HG02642 (cell line): ENCODE measurements at regions not wholly inside any gene's neighbourhood (a gene's known extent, or its start where the extent isn't known, plus 50 kb on each side); places are given as distances from the start of the nearest gene placed in this dataset.

Experiments used
- ATAC-seq: cut with Tn5 transposase; IDR thresholded peaks from one replicate; pipeline ENCODE4 v1.9.1; 2021; ENCODE audit warnings: mild to moderate bottlenecking; ENCODE audit not compliant: unreplicated experiment, poor library complexity

GRCh38 chr2:129636692-129637091, 342.8 kb upstream of the RAB6C start:
- ATAC-seq, result no peak

- no peak for ATAC-seq
These were observed 338.1 kb upstream of the RAB6C start for GRCh38 chr2:129641371-129641770.

DNA sequence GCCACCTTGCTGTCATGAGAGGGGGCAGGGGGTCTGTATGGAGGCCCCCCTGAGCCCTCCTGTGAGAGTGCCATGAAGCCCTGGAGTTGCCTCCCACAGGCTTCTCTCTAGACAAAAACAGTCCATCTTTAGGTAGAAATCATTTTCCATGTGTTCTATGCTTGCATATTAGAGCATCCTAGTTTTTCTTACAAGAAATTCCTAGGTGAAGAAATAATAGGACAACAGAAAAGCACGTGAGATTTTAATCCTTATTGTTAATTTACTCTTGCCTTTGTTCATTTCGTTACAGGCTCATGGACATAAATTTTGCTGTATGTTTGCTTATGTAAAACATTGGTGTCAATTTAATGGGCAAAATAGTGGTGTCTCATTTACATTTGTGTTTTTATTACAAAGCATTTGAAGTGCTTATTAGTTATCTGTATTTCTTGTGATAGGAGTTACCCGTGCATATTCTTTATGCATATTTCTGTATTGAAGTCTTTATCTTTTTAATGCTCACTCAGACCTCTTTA, 336.9 kb upstream of the RAB6C start:
- no peak for ATAC-seq

- no peak for ATAC-seq
These were observed 334.1 kb upstream of the RAB6C start for GRCh38 chr2:129645335-129645734.

- no peak for ATAC-seq
These were observed 333.4 kb upstream of the RAB6C start for GRCh38 chr2:129646107-129646506.

DNA sequence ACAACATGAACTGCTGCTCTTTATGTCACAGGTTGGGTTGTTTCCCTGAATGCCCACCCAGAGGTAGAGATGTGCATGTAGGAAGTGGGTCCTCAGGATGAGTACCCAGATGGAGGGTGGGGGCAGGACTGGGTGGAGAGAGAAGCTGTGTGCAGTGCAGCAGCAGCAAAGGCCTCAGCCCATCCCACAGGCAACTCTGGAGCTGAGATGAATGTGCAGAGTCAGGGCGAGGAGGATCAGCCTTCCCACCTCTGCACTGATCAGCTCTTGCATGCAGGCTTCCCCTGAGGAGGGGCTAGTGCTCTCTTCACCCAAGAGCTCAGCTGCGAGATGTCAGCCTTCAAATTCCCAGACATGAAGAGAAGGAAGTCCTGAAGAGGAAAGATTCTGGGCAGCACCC, 326.2 kb upstream of the RAB6C start:
- no peak for ATAC-seq

- ATAC-seq, result no peak
These were observed 325.1 kb upstream of the RAB6C start for GRCh38 chr2:129654331-129654730.

DNA sequence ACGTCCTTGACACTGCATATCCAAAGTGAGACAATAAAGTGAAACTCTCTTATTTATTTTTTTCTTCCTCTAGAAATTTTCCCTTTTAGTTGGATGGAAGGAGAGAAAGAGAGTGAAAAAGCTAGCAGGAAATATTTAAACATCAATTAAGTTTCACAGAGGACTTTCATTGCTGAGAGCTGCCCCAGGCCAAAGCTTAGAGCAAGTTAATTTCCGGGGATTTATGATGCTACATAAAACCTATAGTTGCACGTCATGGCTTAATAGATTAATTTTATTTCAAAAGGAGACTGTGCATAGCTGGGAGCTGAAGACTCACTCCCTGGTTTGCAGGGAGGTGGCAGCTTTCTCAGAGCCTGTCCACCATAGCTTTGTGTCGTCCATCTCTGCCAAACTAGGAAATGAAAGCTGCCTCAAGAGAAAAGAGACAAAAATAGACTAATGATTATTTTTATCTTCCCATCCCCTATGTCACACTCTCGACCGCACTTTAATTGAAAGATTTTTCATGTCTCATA, 323.3 kb upstream of the RAB6C start:
- no peak for ATAC-seq

GRCh38 chr2:129658430-129658829, 321.0 kb upstream of the RAB6C start:
- ATAC-seq, result no peak

GRCh38 chr2:129661935-129662334, 317.5 kb upstream of the RAB6C start:
- ATAC-seq, result no peak

- no peak for ATAC-seq
These were observed 311.9 kb upstream of the RAB6C start for GRCh38 chr2:129667577-129667976.

GRCh38 chr2:129672521-129672920, 306.9 kb upstream of the RAB6C start:
- ATAC-seq, result no peak

- ATAC-seq, result no peak
These were observed 306.2 kb upstream of the RAB6C start for GRCh38 chr2:129673234-129673633.

DNA sequence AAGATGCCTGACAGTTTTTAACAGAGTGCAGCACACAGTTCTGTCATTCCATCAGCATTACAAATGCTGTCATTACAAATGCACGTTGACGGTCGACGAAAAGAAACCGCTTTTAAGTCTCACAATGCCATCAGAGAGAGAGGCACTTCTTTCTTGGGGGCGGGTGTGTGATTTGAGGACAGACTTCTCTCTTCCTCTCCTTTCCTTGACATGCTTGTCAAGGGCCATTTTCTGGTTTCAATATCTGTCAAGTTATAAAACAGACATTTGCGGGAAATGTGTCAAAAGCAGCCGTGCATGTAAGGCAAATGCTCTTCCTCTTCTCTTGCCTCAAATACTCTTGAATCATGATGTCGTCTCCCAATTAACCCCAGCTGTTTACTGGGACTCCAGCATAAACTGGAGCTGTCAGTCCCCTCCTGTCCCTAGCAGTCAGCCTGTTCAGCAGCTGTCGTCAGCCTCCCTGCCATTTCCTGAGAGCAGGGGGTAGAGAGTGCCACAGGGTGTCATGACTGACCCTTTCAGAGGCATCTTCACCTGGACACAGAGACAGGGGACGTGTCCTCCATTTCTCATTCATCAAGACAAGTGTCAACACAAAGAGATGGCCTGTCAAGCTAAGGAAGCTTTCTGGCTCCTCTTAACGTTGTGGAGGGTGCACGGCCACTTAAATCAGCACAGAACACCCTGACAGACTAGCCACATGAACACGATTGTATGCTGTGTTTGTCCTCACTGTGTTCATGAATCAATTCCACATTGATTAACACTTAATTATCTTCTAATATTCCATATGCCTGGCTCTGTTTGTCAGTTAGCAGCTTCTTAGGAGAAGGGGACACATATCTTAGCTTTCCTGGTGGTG, 305.4 kb upstream of the RAB6C start:
- no peak for ATAC-seq

GRCh38 chr2:129678751-129679150, 300.7 kb upstream of the RAB6C start:
- ATAC-seq, result no peak

DNA sequence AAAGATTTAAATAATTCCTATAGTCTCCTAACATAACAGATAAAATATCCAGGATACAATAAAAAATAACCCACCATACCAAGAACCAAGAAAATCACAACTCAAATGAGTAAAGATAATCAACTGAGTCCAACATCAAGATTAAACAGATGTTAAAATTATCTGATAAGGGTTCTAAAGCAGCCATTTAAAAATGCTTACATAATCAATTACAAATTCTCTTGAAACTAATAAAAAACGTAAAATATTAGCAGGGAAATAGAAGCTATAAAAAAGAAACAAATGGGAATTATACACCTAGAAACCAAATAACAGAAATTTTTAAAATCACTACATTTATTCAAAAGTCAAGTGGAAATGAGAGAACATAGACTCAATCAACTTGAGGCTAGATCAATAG, 297.7 kb upstream of the RAB6C start:
- no peak for ATAC-seq

DNA sequence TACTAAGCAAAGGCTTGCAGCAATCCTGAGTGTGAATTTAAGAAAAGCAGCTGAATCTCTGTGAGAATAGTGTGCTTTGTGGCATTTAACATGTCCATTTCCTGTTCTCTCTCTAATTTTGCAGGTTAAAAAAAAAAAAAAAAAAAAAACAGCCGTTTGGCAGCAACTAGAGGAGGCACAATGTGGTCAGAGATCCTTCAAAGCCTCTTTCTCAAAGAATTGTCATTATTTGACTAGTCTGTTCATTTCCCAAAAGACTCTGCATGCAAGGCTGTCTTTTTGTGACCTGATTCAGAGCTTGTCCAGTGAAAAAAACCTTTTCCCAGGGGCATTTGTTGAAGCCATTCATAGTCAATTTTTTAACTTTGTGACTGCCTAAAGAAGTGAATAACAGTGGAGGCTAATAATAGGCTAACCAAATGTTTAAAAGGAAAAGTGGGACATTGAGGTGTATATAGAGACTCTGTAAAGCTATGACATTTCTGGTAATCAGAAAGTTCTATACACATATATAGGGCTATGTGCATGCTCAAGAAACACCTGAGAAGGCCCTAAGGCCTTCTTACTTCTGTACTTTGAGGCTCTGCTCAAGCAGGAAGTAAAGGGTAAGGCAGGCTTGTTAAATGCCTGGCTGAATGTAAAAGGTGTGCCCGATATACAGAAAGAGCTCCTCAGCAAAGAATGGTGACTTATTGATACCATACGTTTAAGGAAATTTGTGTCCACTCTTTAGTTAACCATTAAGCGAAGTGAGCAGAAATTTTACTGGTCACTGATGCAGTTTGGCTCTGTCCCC, 289.6 kb upstream of the RAB6C start:
- no peak for ATAC-seq

GRCh38 chr2:129695496-129695895, 284.0 kb upstream of the RAB6C start:
- no peak for ATAC-seq

GRCh38 chr2:129698593-129698992, 280.9 kb upstream of the RAB6C start:
- no peak for ATAC-seq

- ATAC-seq, result no peak
These were observed 279.5 kb upstream of the RAB6C start for GRCh38 chr2:129699781-129700573.
